Ectodermal cell (in vitro differentiated cells): ENCODE measurements at regions not wholly inside any gene's neighbourhood (a gene's known extent, or its start where the extent isn't known, plus 50 kb on each side); places are given as distances from the start of the nearest gene placed in this dataset.

Source experiments
- H3K27ac ChIP-seq: 2 replicates; pipeline ENCODE4 v1.7.0; 2013; ENCODE audit warnings: mild to moderate bottlenecking, low read depth, low read length; ENCODE audit not compliant: insufficient read depth, poor library complexity, severe bottlenecking
- H3K27me3 ChIP-seq: 2 replicates; pipeline ENCODE4 v1.7.0; 2013; ENCODE audit warnings: mild to moderate bottlenecking, low read length; ENCODE audit not compliant: insufficient read depth, control insufficient read depth, poor library complexity, severe bottlenecking
- H3K36me3 ChIP-seq: one replicate; pipeline ENCODE4 v1.7.0; 2013; ENCODE audit warnings: low read length; ENCODE audit not compliant: control insufficient read depth, insufficient read depth
- H3K4me1 ChIP-seq: one replicate; pipeline ENCODE4 v1.7.0; 2013; ENCODE audit warnings: low read length; ENCODE audit not compliant: control insufficient read depth, insufficient read depth
- H3K4me3 ChIP-seq: 2 replicates; pipeline ENCODE4 v1.7.0; 2013; ENCODE audit warnings: low read depth, low read length, control low read depth; ENCODE audit not compliant: insufficient read depth
- H3K9me3 ChIP-seq: 2 replicates; pipeline ENCODE4 v1.7.0; 2013; ENCODE audit warnings: mild to moderate bottlenecking, low read length, moderate library complexity; ENCODE audit not compliant: control insufficient read depth
- WGBS, 2 experiments: methylation state at CpG; one replicate each; pipeline ENCODE4 v1.1.7; 2013; ENCODE audit warnings: missing lambda C conversion rate in 2 of 2; 5-methylcytosine and 5-hydroxymethylcytosine counted together

DNA sequence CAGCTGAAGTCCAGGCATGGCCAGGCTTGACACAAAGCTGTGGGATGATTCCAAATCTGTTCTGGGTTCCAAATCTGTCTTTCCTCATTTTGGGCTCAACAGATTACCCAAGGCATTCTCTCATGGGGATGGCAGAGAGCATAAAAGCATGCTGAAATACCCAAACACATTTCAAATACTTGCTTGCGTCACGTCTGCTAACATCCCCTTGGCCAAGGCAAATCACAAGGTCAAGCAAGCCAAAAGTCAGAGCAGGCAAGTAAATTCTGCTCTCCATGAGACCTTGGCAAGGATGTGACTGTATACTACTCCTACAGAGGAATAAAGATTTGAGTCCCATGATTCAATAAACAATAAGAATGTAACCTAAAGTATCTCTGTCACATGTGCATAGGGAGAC lies 306.7 kb downstream of the EPB41L4A start:
- no peaks in the 10 kb centered on the region for H3K36me3 ChIP-seq
- WGBS, 2 experiments: 0% methylated on average over 2 of the region's 2 CpGs
- H3K9me3 ChIP-seq: no peaks in the 10 kb centered on the region
- H3K27ac ChIP-seq: no peak overlapping the region
- no peaks in the 10 kb centered on the region for H3K27me3 ChIP-seq
- H3K4me1 ChIP-seq: no peaks in the 10 kb centered on the region
- no peak overlapping the region for H3K4me3 ChIP-seq

DNA sequence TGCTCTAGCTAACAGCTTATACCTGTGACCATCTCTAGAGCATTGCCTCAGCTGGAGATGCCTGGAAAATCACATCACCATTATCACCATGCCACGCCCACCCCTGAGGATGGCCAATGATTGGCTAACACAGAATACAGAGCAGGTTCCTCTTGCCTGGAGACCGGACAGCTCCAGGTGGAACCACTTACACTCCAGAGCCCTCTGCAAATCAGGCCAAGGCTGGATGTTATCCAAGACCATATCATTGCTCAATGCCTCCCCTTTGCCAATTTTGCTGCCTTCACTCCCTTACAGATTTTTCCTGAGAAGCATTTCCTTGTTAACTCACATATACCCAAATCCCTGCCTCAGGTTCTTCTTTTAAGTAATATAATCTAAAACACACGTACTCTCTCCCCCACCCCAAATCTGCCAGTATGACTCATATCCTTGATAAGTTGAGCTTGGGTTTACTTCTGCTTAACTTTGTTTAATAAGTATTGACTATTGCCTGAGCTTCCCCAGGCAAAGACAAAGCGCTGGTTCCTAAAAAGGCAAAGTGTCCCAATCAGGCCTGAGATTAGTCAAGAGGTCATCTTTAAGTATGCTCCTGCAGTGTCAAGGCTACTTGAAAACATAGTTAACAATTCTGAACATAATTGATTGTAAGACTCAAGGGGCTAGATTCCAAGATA lies 309.6 kb downstream of the EPB41L4A start:
- H3K27ac ChIP-seq: no peak overlapping the region
- no peaks in the 10 kb centered on the region for H3K27me3 ChIP-seq
- no peaks in the 10 kb centered on the region for H3K4me1 ChIP-seq
- WGBS, 2 experiments: 83 to 94% methylated on average over 3 to 4 of the region's 4 CpGs
- H3K36me3 ChIP-seq: no peaks in the 10 kb centered on the region
- H3K9me3 ChIP-seq: no peaks in the 10 kb centered on the region
- H3K4me3 ChIP-seq: no peak overlapping the region

DNA sequence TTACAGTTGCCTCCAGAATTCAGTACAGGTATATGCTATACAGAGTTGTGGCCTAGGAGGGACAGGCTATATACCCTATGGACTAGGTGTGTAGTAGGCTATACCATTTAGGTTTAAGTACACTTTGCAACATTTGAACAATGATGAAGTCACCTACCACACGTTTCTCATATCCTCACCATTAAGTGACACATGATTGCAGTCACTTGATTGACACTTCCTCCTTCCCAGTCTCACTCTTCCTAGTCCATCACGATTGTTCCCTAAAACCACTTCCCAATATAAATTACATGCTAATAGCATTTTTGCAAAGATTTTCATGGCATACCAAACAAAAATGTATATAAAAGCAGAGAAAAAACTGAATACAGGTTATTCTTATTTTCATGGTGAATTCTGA lies 312.2 kb downstream of the EPB41L4A start:
- Histone ChIP-seq H3K27me3 (no peaks in the 10 kb centered on the region), H3K4me1 (no peaks in the 10 kb centered on the region), H3K4me3 (no peak overlapping the region), H3K36me3 (no peaks in the 10 kb centered on the region), H3K9me3 (no peaks in the 10 kb centered on the region), H3K27ac (no peak overlapping the region)
- 80 to 81% methylated on average over 2 of the region's 2 CpGs for WGBS, 2 experiments

DNA sequence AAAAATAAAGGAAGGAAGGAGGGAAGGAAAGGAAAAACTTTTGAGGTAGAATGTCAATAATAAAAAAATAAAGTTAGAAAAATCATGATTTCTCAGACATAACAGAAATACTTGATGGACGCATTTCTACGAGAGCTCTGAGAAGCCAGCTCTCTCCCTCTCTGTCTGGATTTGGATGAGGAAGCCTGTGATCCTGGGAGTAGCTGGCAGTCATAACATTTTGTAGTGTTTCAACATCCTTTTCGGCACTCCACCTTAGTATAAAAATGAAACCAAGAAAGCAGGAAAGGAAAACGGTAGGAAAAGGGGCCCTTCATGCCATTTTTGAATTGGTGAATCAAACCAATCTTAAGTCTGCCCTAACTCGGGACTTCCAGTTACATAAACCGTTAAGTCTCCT lies 321.3 kb downstream of the EPB41L4A start:
- Histone ChIP-seq H3K36me3 (no peaks in the 10 kb centered on the region), H3K27me3 (no peaks in the 10 kb centered on the region), H3K9me3 (no peaks in the 10 kb centered on the region), H3K4me1 (no peaks in the 10 kb centered on the region), H3K4me3 (no peak overlapping the region), H3K27ac (no peak overlapping the region)
- WGBS, 2 experiments: 91 to 93% methylated on average over 6 of the region's 6 CpGs

DNA sequence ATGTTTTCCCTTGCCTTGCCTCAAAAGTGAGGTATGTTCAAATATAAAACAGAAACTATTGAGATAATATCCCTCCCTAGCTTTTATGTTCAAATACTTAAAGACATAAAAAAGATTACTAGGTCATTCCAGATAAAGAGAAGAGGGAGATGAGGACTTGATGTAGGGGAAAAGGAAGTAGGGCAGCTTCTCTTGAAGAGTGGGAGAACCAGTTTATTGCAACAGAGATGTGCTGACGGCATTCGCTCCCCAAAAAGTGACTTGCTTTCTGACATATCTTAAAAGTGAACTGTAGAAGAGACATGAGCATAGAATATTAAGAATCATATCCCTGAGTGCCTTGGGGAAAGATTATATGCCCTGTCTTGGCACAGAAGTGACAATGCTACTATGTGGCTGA lies 330.2 kb upstream of the NREP start:
- H3K36me3 ChIP-seq: no peaks in the 10 kb centered on the region
- no peaks in the 10 kb centered on the region for H3K27me3 ChIP-seq
- 89 to 98% methylated on average over 2 of the region's 2 CpGs for WGBS, 2 experiments
- H3K4me1 ChIP-seq: no peaks in the 10 kb centered on the region
- no peak overlapping the region for H3K27ac ChIP-seq
- no peaks in the 10 kb centered on the region for H3K9me3 ChIP-seq
- no peak overlapping the region for H3K4me3 ChIP-seq

DNA sequence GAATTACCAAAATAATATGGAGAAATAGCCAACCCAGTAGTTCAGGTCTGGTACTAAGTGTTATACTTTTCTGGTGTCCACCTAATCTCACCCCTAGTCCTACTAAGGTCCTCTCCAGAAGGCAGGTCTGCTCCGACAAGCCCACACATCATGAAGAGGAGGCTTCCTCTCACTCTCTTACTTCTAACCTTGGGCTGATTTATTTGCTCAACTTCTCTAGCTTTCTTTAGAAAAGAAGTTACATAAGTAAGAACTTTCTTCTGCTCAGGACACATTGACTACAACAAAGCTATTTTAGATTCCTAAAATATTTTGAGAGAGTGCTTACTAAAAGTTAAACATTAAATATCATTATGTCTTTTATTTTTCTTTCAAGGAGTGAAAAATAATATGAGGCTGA lies 329.7 kb upstream of the NREP start:
- WGBS, 2 experiments: 81 to 100% methylated on average over 1 of the region's 1 CpG

DNA sequence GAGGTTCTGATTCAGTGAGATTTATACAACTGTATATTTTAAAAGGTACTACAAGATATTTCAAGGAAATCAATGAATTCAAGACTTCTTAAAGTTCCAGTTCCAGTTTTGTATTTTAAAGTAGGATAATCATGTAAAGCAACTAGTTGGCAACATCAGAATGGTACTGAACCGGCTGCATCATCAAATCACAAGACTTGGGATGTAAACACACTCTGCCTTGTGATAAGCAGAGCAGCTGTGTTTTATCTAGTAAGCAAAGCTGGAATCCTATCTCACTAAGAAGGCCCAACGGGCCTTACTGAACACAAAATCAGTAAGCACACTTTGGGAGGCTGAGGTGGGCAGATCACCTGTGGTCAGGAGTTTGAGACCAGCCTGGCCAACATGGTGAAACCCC lies 327.2 kb upstream of the NREP start:
- no peaks in the 10 kb centered on the region for H3K27me3 ChIP-seq

More for the DNA sequence above, 329.7 kb upstream of the NREP start:
- H3K4me1 ChIP-seq: no peaks in the 10 kb centered on the region
- no peak overlapping the region for H3K27ac ChIP-seq
- no peaks in the 10 kb centered on the region for H3K9me3 ChIP-seq
- H3K36me3 ChIP-seq: no peaks in the 10 kb centered on the region
- H3K4me3 ChIP-seq: no peak overlapping the region
- H3K27me3 ChIP-seq: no peaks in the 10 kb centered on the region

DNA sequence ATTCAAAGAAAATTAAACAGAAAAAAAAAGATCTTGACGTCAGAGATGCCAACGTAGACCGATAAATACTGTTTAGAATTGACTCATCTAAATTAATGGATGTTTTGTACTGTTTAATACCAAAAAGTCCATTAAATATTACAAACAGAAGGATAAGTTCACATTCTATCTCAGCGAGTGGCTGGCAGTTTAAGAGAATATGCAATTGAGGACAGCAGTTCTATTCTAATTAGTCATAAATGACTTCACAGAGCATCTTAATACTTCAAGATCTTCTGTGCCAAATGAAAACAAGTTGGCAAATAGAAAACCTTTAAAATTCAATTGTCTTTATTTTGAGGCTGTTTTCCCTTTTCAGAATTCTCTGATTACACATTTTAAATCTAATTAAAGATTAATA lies 326.6 kb upstream of the NREP start:
- Histone ChIP-seq H3K36me3 (no peaks in the 10 kb centered on the region), H3K27ac (no peak overlapping the region), H3K9me3 (no peaks in the 10 kb centered on the region), H3K4me3 (no peak overlapping the region), H3K4me1 (no peaks in the 10 kb centered on the region), H3K27me3 (no peaks in the 10 kb centered on the region)
- WGBS, 2 experiments: 96 to 100% methylated on average over 1 to 4 of the region's 4 CpGs

More for the DNA sequence above, 327.2 kb upstream of the NREP start:
- Histone ChIP-seq H3K27ac (no peak overlapping the region), H3K9me3 (no peaks in the 10 kb centered on the region), H3K4me1 (no peaks in the 10 kb centered on the region), H3K36me3 (no peaks in the 10 kb centered on the region), H3K4me3 (no peak overlapping the region)
- 75% methylated on average over 2 of the region's 2 CpGs for WGBS, 2 experiments

DNA sequence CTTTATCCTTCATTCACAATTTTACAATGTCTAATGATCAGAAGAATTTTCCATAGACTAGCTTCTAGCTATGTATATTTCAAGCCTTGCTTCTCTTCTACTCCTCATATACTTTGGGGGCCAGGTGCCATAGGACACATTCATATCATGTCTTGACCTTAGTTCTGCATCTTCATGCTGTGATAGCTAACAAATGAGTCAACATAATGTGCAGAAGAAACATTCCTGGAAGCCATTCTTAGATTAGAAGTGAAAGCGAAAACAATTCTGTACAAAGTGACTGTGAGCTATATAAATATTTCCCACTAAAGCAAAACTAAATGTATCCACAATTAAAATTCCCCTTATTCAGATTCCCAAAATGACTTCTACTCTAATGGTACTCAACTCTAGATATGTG lies 320.2 kb upstream of the NREP start:
- H3K4me3 ChIP-seq: no peak overlapping the region
- H3K9me3 ChIP-seq: no peaks in the 10 kb centered on the region
- no peak overlapping the region for H3K27ac ChIP-seq
- no peaks in the 10 kb centered on the region for H3K36me3 ChIP-seq
- no peaks in the 10 kb centered on the region for H3K27me3 ChIP-seq
- H3K4me1 ChIP-seq: no peaks in the 10 kb centered on the region
- 100% methylated on average over 1 of the region's 1 CpG; no CpG with 5 or more reads in 1 of the 2 experiments for WGBS, 2 experiments

DNA sequence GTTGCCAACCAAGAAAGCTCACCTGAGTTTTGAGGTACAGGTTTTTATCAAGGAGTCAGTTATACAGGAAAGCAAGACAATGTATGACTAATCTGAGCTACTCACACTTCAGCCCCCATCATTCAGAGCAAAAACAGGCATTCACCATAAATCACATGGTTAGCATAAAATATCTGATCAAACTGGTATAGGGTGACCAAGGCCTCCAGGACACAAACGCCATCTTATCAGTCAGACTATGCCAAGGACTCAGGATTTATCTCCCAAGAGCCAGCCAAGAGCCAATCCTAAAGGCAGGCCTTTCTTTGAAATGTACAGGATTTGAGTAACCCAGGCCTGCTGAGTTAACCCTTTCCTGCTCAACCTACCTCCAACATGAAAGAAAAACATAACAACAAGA lies 313.0 kb upstream of the NREP start:
- no peaks in the 10 kb centered on the region for H3K36me3 ChIP-seq
- no peak overlapping the region for H3K4me3 ChIP-seq
- H3K27ac ChIP-seq: no peak overlapping the region
- H3K4me1 ChIP-seq: no peaks in the 10 kb centered on the region
- 50 to 51% methylated on average over 1 of the region's 1 CpG for WGBS, 2 experiments
- no peaks in the 10 kb centered on the region for H3K27me3 ChIP-seq
- H3K9me3 ChIP-seq: no peaks in the 10 kb centered on the region

DNA sequence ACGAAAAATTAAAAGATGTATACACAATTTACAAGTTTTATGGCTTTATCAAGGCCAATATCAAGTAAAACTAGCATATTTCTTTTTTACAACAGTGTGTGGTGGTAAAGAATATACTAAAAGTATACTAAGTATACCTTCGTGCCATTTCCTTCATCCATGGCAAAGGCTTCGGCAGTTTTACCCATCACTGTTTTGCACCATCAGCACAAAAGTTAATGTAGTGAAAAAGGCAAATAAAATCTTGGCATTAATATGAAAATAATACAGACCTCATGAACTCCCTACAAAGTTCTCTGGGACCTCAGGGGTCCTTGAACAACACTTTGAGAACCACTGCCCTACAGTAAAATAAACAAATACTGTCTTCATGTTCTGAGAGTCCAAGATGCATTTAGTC lies 312.3 kb upstream of the NREP start:
- 92% methylated on average over 2 of the region's 3 CpGs; no CpG with 5 or more reads in 1 of the 2 experiments for WGBS, 2 experiments
- Histone ChIP-seq H3K4me1 (no peaks in the 10 kb centered on the region), H3K4me3 (no peak overlapping the region), H3K27ac (no peak overlapping the region), H3K9me3 (no peaks in the 10 kb centered on the region), H3K27me3 (no peaks in the 10 kb centered on the region), H3K36me3 (no peaks in the 10 kb centered on the region)
